Fibroblast of gingiva (primary cell): ENCODE measurements at regions not wholly inside any gene's neighbourhood (a gene's known extent, or its start where the extent isn't known, plus 50 kb on each side); places are given as distances from the start of the nearest gene placed in this dataset.

Source experiments
- DNase-seq: peaks from one replicate; pipeline ENCODE4 v3.0.0-alpha.2; 2011; ENCODE audit warnings: low read depth

DNA sequence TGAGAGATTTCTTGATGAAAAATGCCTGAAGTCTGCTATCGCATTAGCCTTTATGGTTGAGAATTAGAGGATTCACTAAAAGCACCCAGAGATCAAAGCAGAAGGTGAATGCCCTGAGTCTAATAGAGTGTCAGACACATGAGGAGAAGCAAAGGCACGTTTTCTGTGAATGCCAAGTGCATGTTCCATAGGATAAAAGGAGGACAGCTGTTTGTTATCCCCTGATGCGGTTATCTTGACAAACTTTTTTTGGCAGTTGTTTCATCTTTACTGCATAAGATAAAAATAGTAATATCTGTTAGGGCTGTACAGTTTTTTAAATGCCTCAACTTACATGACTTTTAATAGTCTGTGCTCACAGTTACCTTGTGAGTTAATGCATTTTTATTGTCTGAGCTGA, 65.3 kb upstream of the CD96 start:
- no peak for DNase-seq

DNA sequence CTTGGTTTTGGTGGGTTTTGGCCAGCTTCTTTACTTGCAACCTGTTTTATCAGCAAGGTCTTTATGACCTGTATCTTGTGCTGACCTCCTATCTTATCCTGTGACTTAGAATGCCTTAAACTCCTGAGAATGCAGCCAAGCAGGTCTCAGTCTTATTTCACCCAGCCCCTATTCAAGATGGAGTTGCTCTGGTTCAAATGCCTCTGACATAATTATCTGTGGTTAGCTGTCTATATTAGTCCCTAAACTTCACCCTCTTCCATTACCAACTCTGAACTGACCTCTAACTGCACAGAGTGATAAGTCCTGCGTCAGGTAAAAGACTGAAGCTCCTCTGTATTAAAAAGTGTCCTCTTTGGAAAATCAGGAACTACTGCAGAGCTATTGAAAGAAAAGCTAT, 61.9 kb upstream of the CD96 start:
- no peak for DNase-seq

DNA sequence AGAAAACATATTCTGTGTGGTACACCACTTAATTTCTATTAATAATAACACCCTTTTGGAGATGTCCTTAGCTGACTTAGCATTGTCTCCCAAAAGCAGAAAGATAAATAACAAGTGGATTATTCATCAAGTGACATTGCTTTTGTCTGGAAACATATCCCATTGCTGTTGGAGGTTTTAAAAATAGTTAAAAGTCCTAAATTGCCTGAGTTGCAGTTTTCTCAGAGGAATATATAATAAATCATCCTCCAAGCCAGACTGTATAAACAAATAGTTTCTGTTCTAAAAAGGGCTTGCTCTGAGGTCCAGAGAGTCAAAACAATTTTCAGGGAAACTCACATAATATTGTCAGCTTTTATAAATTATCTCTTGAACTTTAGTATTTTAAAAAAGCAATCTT, 60.4 kb upstream of the CD96 start:
- DNase-seq: no peak

GRCh38 chr3:111482574-111482973, 59.4 kb upstream of the CD96 start:
- DNase-seq: no peak

DNA sequence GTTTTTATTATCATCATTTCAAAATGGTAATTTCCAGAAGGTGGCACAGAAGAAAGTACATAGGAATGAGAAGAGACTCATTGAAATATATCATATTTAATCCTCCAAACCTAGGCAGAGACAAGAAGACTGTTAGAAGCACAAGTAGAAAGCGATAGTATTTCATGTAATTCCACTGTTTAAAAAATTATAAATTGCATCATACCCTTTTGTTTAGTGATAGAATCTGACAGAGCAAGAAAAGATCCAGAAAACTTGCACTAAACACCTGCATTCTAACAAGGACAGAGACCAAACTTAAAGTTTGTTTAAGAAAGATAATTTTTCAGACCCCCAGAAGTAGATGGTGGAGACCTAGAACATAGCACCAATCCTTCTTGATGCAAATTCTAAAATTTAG, 56.9 kb upstream of the CD96 start:
- no peak for DNase-seq
